Hippocampal formation (tissue), 2 donors: ENCODE measurements at regions not wholly inside any gene's neighbourhood (a gene's known extent, or its start where the extent isn't known, plus 50 kb on each side); places are given as distances from the start of the nearest gene placed in this dataset.
"Not testable (repeated sequence)": the region's sequence is repeated elsewhere in the genome, so short reads cannot be mapped to it uniquely, and the experiment has no call there.

Experiments used
- DNase-seq, 2 donors: peaks; one replicate each; lab custom pipeline; 2025; lab: John Stamatoyannopoulos, UW

DNA sequence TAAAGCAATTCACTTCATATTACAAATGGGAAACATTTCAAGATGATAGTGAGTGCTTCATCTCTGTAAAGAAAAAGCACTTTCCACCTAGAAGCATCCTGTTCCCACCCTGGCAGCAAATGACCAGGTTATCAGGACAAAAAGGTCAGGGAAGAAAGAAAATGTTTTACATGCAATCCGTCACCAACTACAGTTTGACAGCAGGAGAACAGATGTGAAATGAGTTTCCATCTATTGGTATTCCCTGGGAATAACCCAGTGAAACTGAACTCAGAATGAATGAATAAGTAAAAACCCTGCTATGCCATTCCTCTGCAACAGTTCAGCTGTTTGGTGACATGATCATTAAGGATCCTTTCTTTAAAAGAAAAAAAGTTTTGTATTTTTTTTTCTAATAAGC is 67.6 kb downstream of the HTR1A start:
- no peak for DNase-seq

- DNase-seq, result no peak
These were observed 83.5 kb downstream of the HTR1A start for GRCh38 chr5:63878788-63879187.

DNA sequence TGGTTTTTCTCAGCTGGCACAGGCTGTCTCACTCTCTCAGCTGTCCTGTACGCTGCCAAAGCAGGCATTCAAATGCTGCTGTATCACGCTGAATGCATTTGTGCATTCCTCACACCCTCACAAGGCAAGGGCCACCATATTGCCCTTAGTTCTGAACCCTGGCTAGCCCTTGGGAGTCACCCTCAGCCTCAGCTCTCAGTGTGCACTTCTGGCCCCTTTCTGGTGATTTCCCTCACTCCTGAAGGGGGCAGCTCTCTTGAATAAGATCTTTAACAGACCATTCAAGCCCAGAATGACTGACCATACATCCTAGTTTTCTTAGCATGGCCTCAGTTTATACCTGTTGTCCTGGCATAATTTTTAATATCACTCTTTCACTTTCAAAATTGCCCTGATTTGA is 84.3 kb downstream of the HTR1A start:
- no peak for DNase-seq

GRCh38 chr5:63860379-63860778 is 101.9 kb downstream of the HTR1A start:
- DNase-seq, result no peak

- DNase-seq, result no peak
These were observed 108.2 kb downstream of the HTR1A start for GRCh38 chr5:63854076-63854475.

GRCh38 chr5:63843190-63843589 is 119.1 kb downstream of the HTR1A start:
- no peak for DNase-seq

GRCh38 chr5:63837437-63837836 is 124.8 kb downstream of the HTR1A start:
- DNase-seq, result no peak

- DNase-seq, result no peak
These were observed 130.9 kb downstream of the HTR1A start for GRCh38 chr5:63831381-63831780.

DNA sequence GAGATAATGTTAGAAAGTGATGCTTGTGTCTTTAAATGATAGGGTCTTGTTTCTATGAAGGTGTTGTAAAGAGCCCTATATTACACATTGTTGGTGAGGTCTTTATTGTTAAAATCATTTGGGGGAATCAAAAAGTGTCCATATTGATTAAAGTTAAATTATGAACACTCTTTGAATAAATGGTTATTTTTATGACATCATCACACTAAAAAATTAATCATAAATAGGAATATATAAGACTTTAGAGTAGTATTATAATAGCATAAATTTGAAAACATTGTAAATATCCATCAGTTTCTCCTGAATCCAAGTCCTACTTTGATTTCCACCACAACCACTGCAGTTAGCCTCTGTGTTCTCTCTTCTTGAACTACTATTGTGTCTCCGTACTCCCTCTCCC is 136.3 kb downstream of the HTR1A start:
- DNase-seq, result no peak

DNA sequence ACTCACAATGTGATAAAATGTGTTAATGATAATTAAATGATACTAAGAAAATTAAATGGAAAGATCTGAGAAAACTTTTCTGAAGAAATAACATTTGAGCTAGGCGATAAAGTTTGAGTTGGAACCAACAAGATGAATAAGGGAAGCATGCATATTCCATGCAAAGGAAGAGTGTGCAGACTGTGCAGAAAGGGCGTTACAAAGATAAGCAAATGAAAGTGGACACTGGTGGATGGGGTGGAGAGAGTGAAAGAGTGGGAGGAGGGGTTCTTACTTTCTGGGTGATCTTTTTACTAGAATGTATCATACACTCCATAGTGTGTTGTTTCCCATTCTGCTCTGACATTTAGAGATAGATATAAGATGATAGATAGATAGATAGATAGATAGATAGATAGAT is 138.7 kb downstream of the HTR1A start:
- no peak for DNase-seq

DNA sequence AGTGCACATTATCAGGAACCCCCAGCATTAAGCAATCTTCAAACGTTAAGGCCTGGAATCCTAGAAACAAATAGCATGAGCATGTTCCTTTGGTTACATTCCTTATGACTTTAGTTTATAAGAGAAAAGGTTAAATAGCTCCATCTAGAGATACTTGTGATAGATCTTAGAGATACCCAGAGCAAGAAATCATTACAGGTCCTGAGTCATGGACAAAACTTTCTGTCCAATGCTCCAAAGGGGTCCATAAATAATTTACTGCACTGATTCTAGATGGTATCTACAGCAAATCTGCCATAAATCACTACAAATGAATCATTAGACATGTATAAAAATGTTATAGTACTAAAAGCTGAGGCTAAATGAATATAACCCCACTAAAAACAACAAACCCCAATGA is 139.6 kb downstream of the HTR1A start:
- no peak for DNase-seq

- DNase-seq, result no peak
These were observed 141.7 kb downstream of the HTR1A start for GRCh38 chr5:63820577-63820976.

- DNase-seq, result no peak
These were observed 149.6 kb downstream of the HTR1A start for GRCh38 chr5:63812693-63813092.

DNA sequence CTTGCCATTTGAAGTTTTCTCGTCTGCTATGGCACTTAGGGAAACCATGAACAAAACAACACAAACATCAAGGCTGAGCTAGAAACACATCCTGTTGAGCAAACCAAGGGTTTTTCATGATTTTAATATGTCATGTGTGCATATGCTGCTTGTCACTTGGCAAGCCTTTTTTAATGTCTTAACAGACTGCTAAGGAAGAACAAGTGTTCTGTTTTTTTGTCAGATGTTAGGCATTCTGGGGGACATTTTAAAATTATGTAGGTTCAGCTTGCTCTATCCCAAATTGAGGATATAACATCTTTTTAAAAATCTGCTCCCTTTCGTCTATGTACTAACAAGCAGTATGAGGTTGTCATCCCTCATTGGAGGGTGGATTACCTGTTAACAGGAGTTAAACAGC is 150.3 kb downstream of the HTR1A start:
- DNase-seq, result no peak

GRCh38 chr5:63811286-63811685 is 151.0 kb downstream of the HTR1A start:
- no peak for DNase-seq

GRCh38 chr5:63805151-63805550 is 157.1 kb downstream of the HTR1A start:
- DNase-seq, result no peak

GRCh38 chr5:63803165-63803564 is 159.1 kb downstream of the HTR1A start:
- no peak for DNase-seq

- no peak for DNase-seq
These were observed 167.3 kb downstream of the HTR1A start for GRCh38 chr5:63794979-63795378.

- no peak for DNase-seq
These were observed 167.9 kb downstream of the HTR1A start for GRCh38 chr5:63794296-63794695.

DNA sequence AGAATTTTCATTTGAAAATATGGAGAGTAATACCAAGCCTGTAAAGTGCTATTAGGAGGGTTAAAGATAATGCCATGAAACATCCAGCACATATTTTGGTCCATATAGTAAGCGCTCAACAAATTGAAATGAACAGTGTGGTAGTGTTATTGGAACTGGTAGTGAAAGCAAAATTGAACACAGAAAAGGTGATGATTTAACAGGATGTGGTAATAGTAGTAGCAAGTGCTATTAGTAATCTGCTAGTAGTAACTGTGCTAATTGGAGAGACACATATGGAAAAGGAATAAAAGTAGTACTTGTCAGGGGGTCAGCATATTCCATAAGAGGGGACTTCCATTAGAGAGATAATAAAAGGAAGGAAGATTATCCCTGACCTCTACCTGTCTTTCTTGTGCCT is 187.3 kb downstream of the HTR1A start:
- DNase-seq, result no peak

DNA sequence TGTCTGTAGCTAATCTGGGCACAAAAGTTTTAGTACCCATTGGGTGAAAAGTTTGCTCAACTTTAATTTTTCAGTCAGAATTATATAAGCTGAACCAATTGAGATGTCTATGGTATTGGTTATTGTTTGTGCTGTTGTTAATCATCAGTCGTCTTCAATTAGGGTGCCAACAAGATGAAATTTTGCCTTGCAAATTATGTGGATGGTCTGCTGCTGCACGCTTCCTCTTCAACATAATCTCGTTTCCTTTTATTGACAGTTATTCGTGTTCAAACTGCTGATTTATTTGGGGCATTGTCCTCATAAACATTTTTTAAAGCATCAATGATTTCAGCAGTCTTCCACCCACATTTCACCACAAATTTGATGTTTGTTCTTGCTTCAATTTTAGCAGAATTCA is 194.0 kb downstream of the HTR1A start:
- no peak for DNase-seq

GRCh38 chr5:63760965-63761364 is 201.3 kb downstream of the HTR1A start:
- DNase-seq, result no peak

- DNase-seq, result no peak
These were observed 219.0 kb downstream of the HTR1A start for GRCh38 chr5:63743096-63743798.

- not testable (repeated sequence) for DNase-seq
These were observed 229.4 kb downstream of the HTR1A start for GRCh38 chr5:63732880-63733279.
